IPS-20b (cell line): ENCODE measurements at regions not wholly inside any gene's neighbourhood (a gene's known extent, or its start where the extent isn't known, plus 50 kb on each side); places are given as distances from the start of the nearest gene placed in this dataset.

Source experiments
- H3K27ac ChIP-seq: one replicate; pipeline ENCODE4 v1.5.1; 2013; ENCODE audit warnings: low read length
- H3K27me3 ChIP-seq: 2 replicates; pipeline ENCODE4 v1.6.1; 2013; ENCODE audit warnings: mild to moderate bottlenecking, low read length, inconsistent platforms; ENCODE audit not compliant: insufficient read depth
- H3K36me3 ChIP-seq: 2 replicates; pipeline ENCODE4 v1.6.1; 2013; ENCODE audit warnings: low read depth, mild to moderate bottlenecking, inconsistent platforms, low read length, moderate library complexity; ENCODE audit not compliant: insufficient read depth
- H3K4me1 ChIP-seq: 2 replicates; pipeline ENCODE4 v1.6.1; 2013; ENCODE audit warnings: mild to moderate bottlenecking, control low read depth, inconsistent platforms, low read length, moderate library complexity; ENCODE audit not compliant: insufficient read depth
- H3K4me3 ChIP-seq: 2 replicates; pipeline ENCODE4 v1.5.1; 2013; ENCODE audit warnings: mild to moderate bottlenecking, low read length, inconsistent platforms
- H3K9ac ChIP-seq: 2 replicates; pipeline ENCODE4 v1.6.1; 2013; ENCODE audit warnings: low read depth, mild to moderate bottlenecking, inconsistent platforms, low read length, moderate library complexity
- H3K9me3 ChIP-seq: 2 replicates; pipeline ENCODE4 v1.6.1; 2013; ENCODE audit warnings: mild to moderate bottlenecking, low read depth, low read length, inconsistent platforms; ENCODE audit not compliant: insufficient read depth

DNA sequence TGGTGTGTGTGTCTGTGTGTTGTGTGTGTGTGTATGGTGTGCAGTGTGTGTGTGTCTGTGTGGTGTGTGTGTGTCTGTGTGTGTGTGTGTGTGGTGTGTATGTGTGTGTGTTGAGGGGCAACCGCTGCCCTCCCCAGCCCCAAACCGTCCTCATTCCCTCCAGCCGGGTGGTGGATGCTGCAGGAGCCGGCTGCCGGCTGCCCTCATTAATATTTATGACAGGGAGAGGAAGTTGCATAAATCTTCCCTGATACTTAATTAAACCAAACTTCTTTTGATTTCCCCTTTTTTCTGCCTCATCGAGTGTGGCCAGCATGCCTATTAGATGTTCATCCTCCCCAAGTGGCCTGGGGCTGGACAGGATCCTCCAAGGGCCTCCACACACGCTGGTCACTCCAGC is 121.4 kb upstream of the MVB12B start:
- Histone ChIP-seq H3K36me3 (no peaks in the 10 kb centered on the region), H3K9ac (no peak overlapping the region), H3K27me3 (no peaks in the 10 kb centered on the region), H3K4me1 (no peaks in the 10 kb centered on the region), H3K27ac (no peak overlapping the region), H3K4me3 (no peak overlapping the region), H3K9me3 (peaks cover 12% of the 10 kb centered on the region)

DNA sequence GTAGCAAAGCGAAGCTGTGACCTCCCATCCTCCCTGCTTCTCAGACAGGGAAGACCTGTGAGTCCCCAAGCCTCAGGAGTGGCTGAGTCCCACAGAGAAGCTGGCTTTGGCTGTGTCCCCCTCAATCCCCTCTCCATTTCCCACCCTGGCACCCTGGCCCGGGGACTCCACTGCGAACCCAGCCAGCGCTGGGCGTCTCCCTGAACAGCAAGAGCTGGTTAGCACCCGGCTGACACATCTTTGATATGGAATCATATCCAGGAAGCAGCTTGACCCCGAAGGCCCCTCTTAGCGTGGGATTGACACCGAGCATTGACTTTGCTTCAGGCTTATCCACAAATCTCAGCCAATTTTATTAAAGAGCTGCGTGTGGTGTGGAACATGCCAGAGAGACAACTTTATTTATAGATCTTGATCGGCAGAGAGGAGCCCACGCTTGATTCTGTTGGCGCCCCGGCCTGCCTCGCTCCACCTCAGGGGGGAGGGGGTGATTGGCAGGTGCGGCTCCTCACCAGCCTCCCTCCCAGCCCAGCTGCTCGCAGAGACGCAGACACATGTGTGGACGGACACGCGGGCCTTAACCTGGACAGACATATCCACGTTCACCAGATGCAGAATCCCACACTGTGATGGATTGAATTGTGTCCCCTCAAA is 120.7 kb upstream of the MVB12B start:
- no peaks in the 10 kb centered on the region for H3K36me3 ChIP-seq
- H3K9ac ChIP-seq: no peak overlapping the region
- no peaks in the 10 kb centered on the region; the same call in 1 of the 2 replicates for H3K27me3 ChIP-seq
- H3K4me1 ChIP-seq: no peaks in the 10 kb centered on the region
- peaks cover 8% of the 10 kb centered on the region; the same call in 1 of the 2 replicates for H3K9me3 ChIP-seq
- no peak overlapping the region for H3K4me3 ChIP-seq
- no peak overlapping the region for H3K27ac ChIP-seq

DNA sequence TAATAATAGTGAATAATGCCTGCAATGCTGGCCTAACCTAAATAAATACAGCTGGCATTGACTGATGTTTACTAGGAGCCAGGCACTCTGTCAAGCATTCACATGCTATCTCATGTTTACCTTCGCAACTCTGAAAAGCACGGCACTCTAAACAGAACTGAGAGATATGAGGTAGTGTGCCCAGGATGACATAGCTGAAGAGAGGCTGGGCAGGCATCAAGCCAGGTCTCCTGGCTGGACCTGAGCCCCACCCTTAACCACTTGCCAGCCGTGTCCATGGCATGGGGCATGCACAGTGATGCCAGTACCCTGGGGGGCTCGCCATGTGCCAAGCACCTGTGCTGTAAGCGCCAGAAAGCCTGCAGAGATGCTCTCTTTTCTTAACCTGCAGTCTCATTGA is 119.4 kb upstream of the MVB12B start:
- Histone ChIP-seq H3K4me3 (no peak overlapping the region), H3K9ac (no peak overlapping the region), H3K36me3 (no peaks in the 10 kb centered on the region), H3K27ac (no peak overlapping the region), H3K4me1 (no peaks in the 10 kb centered on the region), H3K9me3 (0 out of 2 replicates have a peak, but pooled peaks cover 5% of the 10 kb centered on the region), H3K27me3 (no peaks in the 10 kb centered on the region; the same call in 1 of the 2 replicates)

DNA sequence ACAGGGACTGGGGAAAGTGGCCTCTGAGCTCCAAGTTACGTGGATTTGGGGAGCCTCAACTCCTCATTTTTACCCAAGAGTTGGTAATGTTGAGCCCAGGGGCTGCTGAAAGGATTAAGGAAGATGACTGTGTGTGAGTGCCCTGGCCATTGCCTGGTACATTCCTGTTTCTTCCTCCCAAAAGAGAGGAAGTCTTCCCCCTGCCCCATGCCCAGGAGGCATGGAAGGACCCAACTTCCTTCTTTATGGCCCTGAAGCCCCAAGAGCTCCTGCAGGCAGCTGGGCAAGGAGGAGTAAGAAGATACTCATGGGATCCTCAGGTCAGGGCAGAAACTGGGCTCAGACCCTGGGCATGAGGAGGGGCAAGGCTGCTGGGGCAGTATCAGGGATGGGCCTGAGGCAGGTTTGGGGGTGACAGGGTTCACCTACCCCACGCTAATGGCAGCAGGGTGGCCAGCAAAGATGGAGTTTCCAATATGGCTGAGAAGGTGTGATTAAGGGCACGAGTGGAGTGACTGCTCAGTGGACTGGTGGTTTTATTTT is 118.3 kb upstream of the MVB12B start:
- Histone ChIP-seq H3K9me3 (0 out of 2 replicates have a peak, but pooled peaks cover 5% of the 10 kb centered on the region), H3K4me3 (no peak overlapping the region), H3K4me1 (no peaks in the 10 kb centered on the region), H3K36me3 (no peaks in the 10 kb centered on the region), H3K9ac (no peak overlapping the region), H3K27ac (no peak overlapping the region), H3K27me3 (no peaks in the 10 kb centered on the region; the same call in 1 of the 2 replicates)

DNA sequence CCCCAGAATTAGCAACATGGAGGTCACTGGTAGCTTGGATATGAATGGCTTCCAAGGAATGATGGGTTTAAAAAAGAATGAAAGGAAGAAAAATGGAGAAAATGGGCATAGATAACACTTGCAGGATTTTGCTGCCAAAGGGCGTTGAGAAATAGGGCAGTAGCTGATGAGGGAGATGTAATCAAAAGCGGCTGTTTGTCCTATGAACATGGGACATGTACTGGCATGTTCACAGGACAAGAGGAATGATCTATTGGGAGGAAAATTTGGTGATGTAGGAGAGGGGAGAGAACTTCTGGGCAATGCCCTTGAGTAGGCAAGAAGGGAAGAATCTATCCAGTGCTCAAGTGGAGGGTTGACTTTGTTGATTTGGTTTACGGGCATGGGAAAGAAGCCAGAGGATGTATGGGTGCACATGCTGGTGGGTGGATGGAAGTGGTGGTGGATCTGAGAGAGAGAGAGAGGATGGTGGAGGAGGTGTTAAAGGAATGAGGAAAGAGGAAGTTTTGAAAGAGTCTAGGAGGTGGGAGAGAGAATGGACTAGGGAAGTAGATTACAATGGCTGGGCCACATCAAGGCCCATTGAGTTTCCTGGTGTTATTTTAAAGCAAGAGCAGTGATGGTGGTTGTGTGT is 115.1 kb upstream of the MVB12B start:
- Histone ChIP-seq H3K27me3 (no peaks in the 10 kb centered on the region; the same call in 1 of the 2 replicates), H3K27ac (no peak overlapping the region), H3K36me3 (no peaks in the 10 kb centered on the region), H3K4me3 (no peak overlapping the region), H3K4me1 (no peaks in the 10 kb centered on the region), H3K9me3 (peaks cover 4% of the 10 kb centered on the region; the same call in 1 of the 2 replicates), H3K9ac (no peak overlapping the region)

DNA sequence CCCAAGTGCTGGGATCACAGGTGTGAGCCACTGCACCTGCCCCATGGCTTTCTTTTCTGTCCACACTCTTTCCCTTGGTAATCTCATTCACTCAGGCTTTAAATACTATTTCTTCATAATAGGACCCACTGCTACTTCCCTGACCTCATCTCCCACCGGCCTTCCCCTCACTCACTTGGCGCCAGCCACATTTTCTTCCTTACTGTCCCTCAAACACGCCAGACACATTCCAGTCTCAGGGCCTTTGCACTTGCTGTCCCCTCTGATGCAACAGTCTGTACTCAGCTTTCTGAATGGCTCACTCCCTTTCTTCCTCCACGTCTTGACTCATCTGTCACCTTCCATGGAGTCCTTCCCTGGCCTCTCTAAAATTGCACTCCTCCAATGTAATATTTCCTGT is 111.1 kb upstream of the MVB12B start:
- H3K36me3 ChIP-seq: no peaks in the 10 kb centered on the region
- no peak overlapping the region for H3K4me3 ChIP-seq
- no peaks in the 10 kb centered on the region for H3K4me1 ChIP-seq
- no peak overlapping the region for H3K9ac ChIP-seq
- H3K9me3 ChIP-seq: peaks cover 4% of the 10 kb centered on the region; the same call in 1 of the 2 replicates
- no peaks in the 10 kb centered on the region; the same call in 1 of the 2 replicates for H3K27me3 ChIP-seq
- no peak overlapping the region for H3K27ac ChIP-seq

DNA sequence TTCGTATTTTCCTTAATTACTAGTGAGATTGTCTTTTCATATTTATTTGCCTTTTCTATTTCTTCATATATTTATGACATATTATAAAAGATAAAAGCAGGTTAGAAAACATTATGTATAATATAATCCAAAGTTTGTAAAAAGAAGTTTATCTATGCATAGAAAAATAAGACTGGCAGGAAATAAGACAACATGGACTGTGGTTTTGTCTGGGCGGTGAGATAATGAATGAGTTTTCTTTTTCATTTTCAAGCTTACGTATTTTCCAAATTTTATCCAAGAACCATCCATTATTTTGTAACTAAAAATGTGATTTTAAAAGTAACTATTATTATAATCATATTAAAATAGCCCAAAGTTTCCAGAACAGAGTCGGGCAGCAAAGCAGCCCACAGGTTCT is 109.8 kb upstream of the MVB12B start:
- no peaks in the 10 kb centered on the region for H3K4me1 ChIP-seq
- H3K9me3 ChIP-seq: peaks cover 13% of the 10 kb centered on the region
- no peaks in the 10 kb centered on the region for H3K27me3 ChIP-seq
- H3K27ac ChIP-seq: no peak overlapping the region
- no peak overlapping the region for H3K9ac ChIP-seq
- H3K36me3 ChIP-seq: no peaks in the 10 kb centered on the region
- H3K4me3 ChIP-seq: no peak overlapping the region

DNA sequence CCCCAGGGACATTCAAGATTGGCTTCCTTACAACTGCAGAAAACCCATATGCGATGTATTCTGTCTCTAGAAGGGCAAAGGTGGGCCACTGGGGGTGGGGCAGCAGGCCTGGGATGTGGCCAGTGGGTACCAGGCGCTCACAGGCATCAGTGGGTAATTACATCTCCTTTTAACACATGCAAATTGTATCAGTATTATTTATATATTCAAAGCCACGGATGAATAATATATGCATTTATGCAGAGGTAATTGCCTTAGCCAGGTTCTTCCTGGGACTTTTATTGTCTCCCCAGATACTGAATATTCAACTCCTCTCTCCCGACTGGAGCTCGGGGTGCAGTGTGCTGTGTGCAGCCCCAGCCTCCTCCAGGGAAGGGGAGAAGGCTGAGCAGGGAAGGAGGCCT is 109.4 kb upstream of the MVB12B start:
- no peak overlapping the region for H3K9ac ChIP-seq

DNA sequence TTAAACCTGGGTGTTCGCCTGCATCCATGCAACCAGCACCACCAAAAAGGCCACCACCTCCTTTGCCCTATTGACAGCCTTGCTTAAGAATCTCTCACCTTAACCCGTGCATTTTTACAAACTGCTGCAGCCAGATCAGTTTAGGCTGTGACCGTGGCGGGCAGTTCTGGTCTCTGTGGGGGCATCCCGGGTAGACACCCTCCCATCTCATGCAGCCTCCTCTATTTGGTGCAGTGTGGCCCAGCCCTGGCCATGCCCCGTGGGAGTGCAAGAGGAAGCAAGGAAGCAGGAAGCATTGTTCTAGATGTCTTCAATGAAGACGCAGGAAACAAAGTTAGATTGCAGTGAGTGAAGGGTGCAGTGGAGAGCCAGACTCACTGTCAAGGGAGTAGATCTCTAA is 108.8 kb upstream of the MVB12B start:
- H3K36me3 ChIP-seq: no peaks in the 10 kb centered on the region
- H3K27me3 ChIP-seq: no peaks in the 10 kb centered on the region; the same call in 1 of the 2 replicates
- no peak overlapping the region for H3K9ac ChIP-seq
- H3K4me1 ChIP-seq: no peaks in the 10 kb centered on the region
- peaks cover 13% of the 10 kb centered on the region for H3K9me3 ChIP-seq
- H3K27ac ChIP-seq: no peak overlapping the region
- H3K4me3 ChIP-seq: no peak overlapping the region

More for the DNA sequence above, 109.4 kb upstream of the MVB12B start:
- no peaks in the 10 kb centered on the region for H3K4me1 ChIP-seq
- H3K36me3 ChIP-seq: no peaks in the 10 kb centered on the region
- H3K27me3 ChIP-seq: no peaks in the 10 kb centered on the region
- H3K4me3 ChIP-seq: no peak overlapping the region
- H3K9me3 ChIP-seq: peaks cover 13% of the 10 kb centered on the region
- H3K27ac ChIP-seq: no peak overlapping the region

DNA sequence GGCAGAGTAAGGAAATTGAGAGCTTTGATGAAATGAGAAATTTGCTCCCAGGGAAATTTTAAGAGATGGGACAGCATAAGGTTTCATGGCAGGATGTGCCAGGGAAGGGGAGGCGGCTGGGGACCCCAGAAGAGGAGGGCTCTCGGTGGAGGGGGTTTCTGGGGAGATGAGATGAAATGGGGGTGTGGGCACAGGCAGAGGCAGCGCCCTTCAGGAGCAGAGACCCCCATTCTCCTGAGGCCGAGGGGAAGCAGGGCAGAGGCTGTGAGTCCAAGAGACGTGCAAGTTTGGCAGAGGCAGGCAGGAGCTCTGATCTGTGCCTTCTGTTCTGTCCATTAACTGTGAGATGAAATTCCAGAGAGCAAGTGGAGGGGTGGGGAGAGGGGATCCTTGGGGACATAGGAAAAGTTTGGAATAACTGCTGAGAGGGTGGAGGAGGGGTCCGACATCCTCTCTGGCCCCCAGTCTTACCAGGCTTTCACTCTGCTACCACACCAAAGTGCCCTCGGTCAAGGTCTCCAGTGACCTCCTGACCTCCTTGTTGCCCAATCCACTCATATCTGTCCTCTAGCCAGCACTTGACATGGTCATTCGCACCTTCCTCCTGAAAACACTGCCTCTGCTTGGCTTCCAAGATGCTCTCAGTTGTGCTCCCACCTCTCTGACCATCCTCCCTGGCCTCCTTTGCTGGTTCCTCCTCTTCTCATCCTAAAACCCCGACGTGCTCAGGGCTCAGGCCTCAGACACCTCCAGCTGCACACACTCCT is 108.1 kb upstream of the MVB12B start:
- Histone ChIP-seq H3K27ac (no peak overlapping the region), H3K9me3 (peaks cover 11% of the 10 kb centered on the region), H3K9ac (no peak overlapping the region), H3K36me3 (no peaks in the 10 kb centered on the region), H3K4me1 (no peaks in the 10 kb centered on the region), H3K27me3 (no peaks in the 10 kb centered on the region; the same call in 1 of the 2 replicates), H3K4me3 (no peak overlapping the region)

DNA sequence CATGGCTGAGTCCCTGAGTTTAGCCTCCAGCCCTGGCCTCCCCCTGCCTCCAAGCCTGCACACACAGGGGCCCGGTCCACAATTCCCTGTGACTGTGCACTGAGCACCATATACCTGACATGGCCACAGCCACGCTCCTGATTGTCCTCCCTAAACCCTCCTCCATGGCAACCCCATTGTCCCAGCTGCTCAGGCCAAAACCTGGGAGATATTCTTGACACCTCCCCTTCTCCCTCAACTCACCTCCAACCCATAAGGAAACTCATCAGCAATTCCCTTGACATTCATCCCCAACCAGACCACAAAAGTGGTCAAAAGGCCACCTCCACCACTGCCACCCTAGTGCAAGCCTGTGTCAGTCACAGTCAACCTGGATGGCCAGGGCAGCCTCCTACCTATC is 107.5 kb upstream of the MVB12B start:
- H3K36me3 ChIP-seq: no peaks in the 10 kb centered on the region
- H3K9ac ChIP-seq: no peak overlapping the region
- no peaks in the 10 kb centered on the region; the same call in 1 of the 2 replicates for H3K27me3 ChIP-seq
- H3K4me1 ChIP-seq: no peaks in the 10 kb centered on the region
- peaks cover 9% of the 10 kb centered on the region for H3K9me3 ChIP-seq
- H3K27ac ChIP-seq: no peak overlapping the region
- H3K4me3 ChIP-seq: no peak overlapping the region
